ENCODE measurements at regions not wholly inside any gene's neighbourhood (a gene's known extent, or its start where the extent isn't known, plus 50 kb on each side); places are given as distances from the start of the nearest gene placed in this dataset.

GRCh38 chr2:126990605-126991532, 92.2 kb downstream of the TEX51 start:
- no peak for DNase-seq (ENCODE audit: low read depth)

- DNase-seq (ENCODE audit: low read depth) = no peak
Observed at GRCh38 chr2:126994340-126994777, 95.7 kb downstream of the TEX51 start.

GRCh38 chr2:126995621-126996377, 97.1 kb downstream of the TEX51 start:
- DNase-seq (ENCODE audit: low read depth) = no peak

GRCh38 chr2:126996378-126996699, 97.6 kb downstream of the TEX51 start:
- DNase-seq (ENCODE audit: low read depth) = no peak
